GM23248 (cell line): ENCODE measurements at regions not wholly inside any gene's neighbourhood (a gene's known extent, or its start where the extent isn't known, plus 50 kb on each side); places are given as distances from the start of the nearest gene placed in this dataset.

Source experiments
- DNase-seq: peaks from one replicate; pipeline ENCODE4 v3.0.0-alpha.2; 2015
- H2AFZ ChIP-seq: fragments of 200-600 bp; sonication (generic); 2 replicates; pipeline ENCODE4 v1.6.1; 2016; ENCODE audit warnings: antibody characterized with exemption
- H3F3A ChIP-seq: fragments of 200-600 bp; sonication (generic); 2 replicates; pipeline ENCODE4 v1.6.1; 2016; ENCODE audit warnings: mild to moderate bottlenecking, antibody characterized with exemption, mixed run types; ENCODE audit not compliant: insufficient read depth
- H3K27ac ChIP-seq: fragments of 200-600 bp; sonication (generic); 2 replicates; pipeline ENCODE4 v1.5.1; 2016; ENCODE audit warnings: mild to moderate bottlenecking
- H3K27me3 ChIP-seq: fragments of 200-600 bp; sonication (generic); replicated peaks from 2 replicates; pipeline ENCODE4 v1.6.1; 2016; ENCODE audit warnings: mild to moderate bottlenecking; ENCODE audit not compliant: insufficient read depth
- H3K36me3 ChIP-seq: fragments of 200-600 bp; sonication (generic); 2 replicates; pipeline ENCODE4 v1.6.1; 2016; ENCODE audit warnings: low read depth, mild to moderate bottlenecking
- H3K4me1 ChIP-seq: fragments of 200-600 bp; sonication (generic); 2 replicates; pipeline ENCODE4 v1.6.1; 2016; ENCODE audit warnings: mild to moderate bottlenecking; ENCODE audit not compliant: insufficient read depth
- H3K4me2 ChIP-seq: fragments of 200-600 bp; sonication (generic); one replicate; pipeline ENCODE4 v1.6.1; 2016; ENCODE audit warnings: mild to moderate bottlenecking; ENCODE audit not compliant: unreplicated experiment
- H3K4me3 ChIP-seq: fragments of 200-600 bp; sonication (generic); 2 replicates; pipeline ENCODE4 v1.5.1; 2016; ENCODE audit warnings: mild to moderate bottlenecking
- H3K79me2 ChIP-seq: fragments of 200-600 bp; sonication (generic); 2 replicates; pipeline ENCODE4 v1.6.1; 2016; ENCODE audit warnings: mild to moderate bottlenecking; ENCODE audit not compliant: insufficient read depth
- H3K9ac ChIP-seq: fragments of 200-600 bp; sonication (generic); 2 replicates; pipeline ENCODE4 v1.6.1; 2016; ENCODE audit warnings: mild to moderate bottlenecking
- H3K9me2 ChIP-seq: fragments of 200-600 bp; sonication (generic); 2 replicates; pipeline ENCODE4 v1.6.1; 2016; ENCODE audit warnings: mixed run types, mild to moderate bottlenecking, moderate library complexity; ENCODE audit not compliant: insufficient read depth
- H3K9me3 ChIP-seq: fragments of 200-600 bp; sonication (generic); one replicate; pipeline ENCODE4 v1.6.1; 2017; ENCODE audit warnings: low read depth
- H4K20me1 ChIP-seq: fragments of 200-600 bp; sonication (generic); 2 replicates; pipeline ENCODE4 v1.6.0; 2016; ENCODE audit not compliant: insufficient read depth
- EZH2 ChIP-seq: fragments of 200-600 bp; sonication (generic); IDR thresholded peaks from 2 replicates; pipeline ENCODE4 v1.6.1; 2018; ENCODE audit warnings: antibody characterized with exemption, mild to moderate bottlenecking; ENCODE audit not compliant: insufficient read depth, poor library complexity, severe bottlenecking
- EZH2phosphoT487 ChIP-seq: fragments of 200-600 bp; sonication (generic); IDR thresholded peaks from 2 replicates; pipeline ENCODE4 v1.6.1; 2018; ENCODE audit warnings: antibody characterized with exemption, moderate library complexity, mild to moderate bottlenecking, low read depth; ENCODE audit not compliant: insufficient read depth
- WGBS, 2 experiments: methylation state at CpG; one replicate each; pipeline ENCODE4 v1.1.6; 2015 to 2017; ENCODE audit warnings: low lambda C conversion rate in 2 of 2, low coverage in 1 of 2; ENCODE audit errors: missing lambda C conversion rate in 2 of 2; 5-methylcytosine and 5-hydroxymethylcytosine counted together
- in situ Hi-C: fragments of 300-500 bp; cut with MboI; formaldehyde crosslinking; loops from 2 replicates; pipeline ENCODE4 v1.15.0; 2020

GRCh38 chr13:72261732-72262131, 394.7 kb upstream of the DACH1 start:
- Histone ChIP-seq H3K36me3 (no peaks in the 10 kb centered on the region), H2AFZ (no peak overlapping the region), H3K9me2 (no peaks in the 10 kb centered on the region), H3K27ac (no peak overlapping the region), H3F3A (no peaks in the 10 kb centered on the region), H3K9me3 (no peaks in the 10 kb centered on the region), H3K4me2 (no peak overlapping the region), H3K79me2 (no peaks in the 10 kb centered on the region), H4K20me1 (no peaks in the 10 kb centered on the region), H3K27me3 (no peaks in the 10 kb centered on the region), H3K4me3 (no peak overlapping the region), H3K9ac (no peak overlapping the region), H3K4me1 (no peaks in the 10 kb centered on the region)
- no peak for TF ChIP-seq EZH2
- no peak for TF ChIP-seq EZH2phosphoT487
- no peak for DNase-seq
- 6 to 8% methylated on average over 1 of the region's 1 CpG for WGBS, 2 experiments
- in situ Hi-C loops: no loop called here

GRCh38 chr13:72259528-72259927, 392.5 kb upstream of the DACH1 start:
- in situ Hi-C loops: no loop called here
- no peaks in the 10 kb centered on the region for H3K4me1 ChIP-seq
- H3F3A ChIP-seq: no peaks in the 10 kb centered on the region
- no peaks in the 10 kb centered on the region for H3K36me3 ChIP-seq
- WGBS, 2 experiments: 7% methylated on average over 3 of the region's 3 CpGs
- TF ChIP-seq EZH2phosphoT487 (no peak), EZH2 (no peak)
- no peak overlapping the region for H2AFZ ChIP-seq
- no peaks in the 10 kb centered on the region for H4K20me1 ChIP-seq
- no peaks in the 10 kb centered on the region for H3K79me2 ChIP-seq
- H3K27ac ChIP-seq: no peak overlapping the region
- DNase-seq: no peak
- H3K27me3 ChIP-seq: no peaks in the 10 kb centered on the region
- no peaks in the 10 kb centered on the region for H3K9me3 ChIP-seq
- H3K9me2 ChIP-seq: no peaks in the 10 kb centered on the region
- H3K4me2 ChIP-seq: no peak overlapping the region
- H3K4me3 ChIP-seq: no peak overlapping the region
- H3K9ac ChIP-seq: no peak overlapping the region

GRCh38 chr13:72258340-72258981, 391.5 kb upstream of the DACH1 start:
- no peaks in the 10 kb centered on the region for H3K9me3 ChIP-seq
- TF ChIP-seq EZH2: no peak
- no peak for TF ChIP-seq EZH2phosphoT487
- H3K4me3 ChIP-seq: no peak overlapping the region
- no peaks in the 10 kb centered on the region for H4K20me1 ChIP-seq
- no peaks in the 10 kb centered on the region for H3K36me3 ChIP-seq
- H3K9me2 ChIP-seq: no peaks in the 10 kb centered on the region
- H3K4me2 ChIP-seq: no peak overlapping the region
- H3K27me3 ChIP-seq: no peaks in the 10 kb centered on the region
- WGBS, 2 experiments: 10 to 12% methylated on average over 7 of the region's 7 CpGs
- H3K4me1 ChIP-seq: no peaks in the 10 kb centered on the region
- no peaks in the 10 kb centered on the region for H3K79me2 ChIP-seq
- no peak overlapping the region for H3K27ac ChIP-seq
- in situ Hi-C loops: no loop called here
- no peak overlapping the region for H2AFZ ChIP-seq
- no peaks in the 10 kb centered on the region for H3F3A ChIP-seq
- no peak overlapping the region for H3K9ac ChIP-seq
- no peak for DNase-seq

GRCh38 chr13:72255908-72256307, 388.9 kb upstream of the DACH1 start:
- H3K27ac ChIP-seq: no peak overlapping the region
- no peaks in the 10 kb centered on the region for H3K4me1 ChIP-seq
- no peaks in the 10 kb centered on the region for H3K9me2 ChIP-seq
- no peaks in the 10 kb centered on the region for H3K27me3 ChIP-seq
- H2AFZ ChIP-seq: no peak overlapping the region
- H3F3A ChIP-seq: no peaks in the 10 kb centered on the region
- no peaks in the 10 kb centered on the region for H3K79me2 ChIP-seq
- TF ChIP-seq EZH2phosphoT487 (no peak), EZH2 (no peak)
- DNase-seq: no peak
- no peaks in the 10 kb centered on the region for H4K20me1 ChIP-seq
- H3K9ac ChIP-seq: no peak overlapping the region
- 25 to 33% methylated on average over 7 of the region's 7 CpGs for WGBS, 2 experiments
- no peak overlapping the region for H3K4me2 ChIP-seq
- H3K36me3 ChIP-seq: no peaks in the 10 kb centered on the region
- in situ Hi-C loops: no loop called here
- no peaks in the 10 kb centered on the region for H3K9me3 ChIP-seq
- H3K4me3 ChIP-seq: no peak overlapping the region

GRCh38 chr13:72253754-72254153, 386.8 kb upstream of the DACH1 start:
- H3K9me2 ChIP-seq: no peaks in the 10 kb centered on the region
- no peak for DNase-seq
- H3K4me1 ChIP-seq: no peaks in the 10 kb centered on the region
- H3K27ac ChIP-seq: no peak overlapping the region
- no peaks in the 10 kb centered on the region for H3K36me3 ChIP-seq
- H3K4me2 ChIP-seq: no peak overlapping the region
- WGBS, 2 experiments: 20 to 21% methylated on average over 4 of the region's 4 CpGs
- H3K79me2 ChIP-seq: no peaks in the 10 kb centered on the region
- H3K4me3 ChIP-seq: no peak overlapping the region
- in situ Hi-C loops: no loop called here
- no peaks in the 10 kb centered on the region for H3K9me3 ChIP-seq
- no peak overlapping the region for H2AFZ ChIP-seq
- H3K27me3 ChIP-seq: no peaks in the 10 kb centered on the region
- TF ChIP-seq EZH2 (no peak), EZH2phosphoT487 (no peak)
- H4K20me1 ChIP-seq: no peaks in the 10 kb centered on the region
- no peaks in the 10 kb centered on the region for H3F3A ChIP-seq
- H3K9ac ChIP-seq: no peak overlapping the region
